Tongue (tissue), 1 donor: ENCODE measurements at regions not wholly inside any gene's neighbourhood (a gene's known extent, or its start where the extent isn't known, plus 50 kb on each side); places are given as distances from the start of the nearest gene placed in this dataset.
A peak's percentile ranks its signal among the peaks of the same experiment; 100 is the strongest.

Experiments
- DNase-seq: peaks from one replicate; pipeline ENCODE4 v3.0.0-alpha.2; 2015

DNA sequence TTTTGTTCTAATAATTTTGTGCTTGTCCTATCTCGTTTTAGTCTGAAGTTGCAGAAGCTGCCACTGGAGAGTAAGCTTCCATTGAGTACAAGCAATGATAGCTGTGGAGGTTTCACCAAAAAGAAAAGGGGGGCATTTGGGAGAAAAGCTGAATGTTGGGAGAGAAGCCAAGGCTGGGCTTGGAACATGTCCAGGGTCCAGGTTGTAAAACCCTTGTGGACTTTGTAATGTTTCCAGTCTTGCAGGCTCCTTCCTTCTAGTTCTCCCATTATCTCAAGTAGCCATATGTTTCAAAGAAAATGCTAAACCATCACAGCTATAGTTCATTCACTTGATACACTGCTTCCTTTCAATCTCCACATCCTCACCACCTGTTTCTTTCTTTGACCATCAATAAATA is 880.2 kb downstream of the NLGN4Y start:
- no peak for DNase-seq

GRCh38 chrY:15415165-15415564 is 890.8 kb downstream of the NLGN4Y start:
- DNase-seq: no peak

- no peak for DNase-seq
Measured at GRCh38 chrY:15418613-15419012, 894.3 kb downstream of the NLGN4Y start.

DNA sequence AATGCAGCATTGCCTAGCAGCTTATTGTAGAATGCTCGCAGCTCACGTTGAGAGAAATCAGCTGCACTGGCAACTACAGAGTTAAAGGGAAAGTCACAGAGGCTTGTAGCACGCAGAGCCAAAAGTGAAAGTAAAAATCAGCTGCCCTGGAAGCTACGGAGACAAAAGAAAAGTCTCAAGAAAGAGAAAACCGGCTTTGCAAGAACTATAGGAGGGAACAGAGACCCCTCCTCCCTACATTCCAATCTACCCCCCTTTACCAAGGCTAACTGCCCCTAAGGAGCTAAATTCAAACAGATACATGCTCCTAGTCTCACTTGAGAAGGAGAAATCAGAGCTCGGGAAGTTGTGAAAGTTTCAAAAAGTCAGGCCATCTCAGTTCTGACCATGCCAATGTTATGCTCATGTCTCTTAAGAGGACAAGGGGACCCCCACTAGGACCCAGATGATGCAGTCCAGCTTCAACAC is 900.4 kb downstream of the NLGN4Y start:
- peak; percentile 72 for DNase-seq

DNA sequence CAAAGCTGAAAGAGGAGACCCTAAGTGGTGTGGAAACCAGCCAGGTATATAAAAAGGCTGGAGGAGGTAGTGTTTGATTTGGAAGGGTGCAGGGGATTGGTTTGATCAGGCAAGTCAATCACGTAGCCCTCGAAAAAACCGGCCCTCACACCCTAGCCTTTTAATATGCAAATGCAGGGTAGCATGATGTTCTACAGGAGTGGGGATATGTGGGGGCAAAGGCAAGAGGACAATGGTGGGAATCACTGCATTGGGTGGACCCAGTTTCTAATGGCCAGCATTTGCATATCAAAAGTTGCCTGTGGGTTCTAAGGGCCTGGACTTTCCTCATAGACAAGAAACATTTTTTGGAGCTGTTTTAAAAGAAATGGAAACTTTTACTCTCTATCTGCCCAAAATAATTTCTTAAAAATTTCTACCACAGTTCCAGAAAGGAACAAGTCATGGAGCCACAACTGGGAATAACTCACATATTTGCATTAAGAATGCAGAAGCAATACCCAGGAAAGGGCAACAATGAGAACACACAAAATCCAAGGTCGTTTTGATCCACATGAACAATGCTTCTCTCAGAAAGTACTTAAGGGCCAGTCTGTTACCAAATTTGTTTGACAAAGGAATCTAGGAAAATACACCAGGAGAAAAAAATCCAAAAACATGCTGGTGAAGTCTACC is 915.8 kb downstream of the NLGN4Y start:
- no peak for DNase-seq

DNA sequence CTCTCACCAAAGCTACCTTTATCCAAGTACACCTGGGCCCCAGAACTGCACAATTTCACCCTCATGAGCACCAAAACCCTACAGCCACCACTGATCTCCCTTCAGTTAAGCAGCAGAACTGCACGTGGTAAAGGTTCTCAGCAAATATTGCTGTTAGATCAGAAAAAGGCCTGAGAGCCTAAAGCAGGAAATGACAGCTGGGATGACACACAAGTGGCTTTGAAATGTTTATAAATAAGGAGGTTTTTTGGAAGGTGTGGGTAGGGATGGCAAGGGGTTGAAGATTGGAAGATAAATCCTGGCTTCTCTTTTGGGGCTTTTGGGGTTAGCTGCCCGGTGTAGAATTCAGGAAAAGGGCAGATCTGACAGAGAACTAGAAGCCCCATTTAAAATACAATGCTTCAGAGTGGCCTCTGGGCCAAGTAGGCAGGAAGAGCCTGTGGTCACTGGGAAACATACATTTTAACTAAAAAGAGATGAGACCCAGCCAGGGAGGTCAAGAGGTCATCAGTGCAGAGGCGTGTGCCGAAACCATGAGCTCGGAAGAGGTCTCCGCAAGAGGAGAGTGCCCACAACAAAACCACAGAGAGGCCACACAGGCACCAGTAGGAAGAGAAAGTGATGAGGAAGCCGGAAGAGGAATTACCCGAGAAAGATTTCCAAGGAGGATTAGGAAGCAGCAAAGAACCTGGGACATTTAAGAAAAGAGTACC is 916.5 kb downstream of the NLGN4Y start:
- no peak for DNase-seq

- DNase-seq: no peak
Measured at GRCh38 chrY:15441878-15442277, 917.5 kb downstream of the NLGN4Y start.

DNA sequence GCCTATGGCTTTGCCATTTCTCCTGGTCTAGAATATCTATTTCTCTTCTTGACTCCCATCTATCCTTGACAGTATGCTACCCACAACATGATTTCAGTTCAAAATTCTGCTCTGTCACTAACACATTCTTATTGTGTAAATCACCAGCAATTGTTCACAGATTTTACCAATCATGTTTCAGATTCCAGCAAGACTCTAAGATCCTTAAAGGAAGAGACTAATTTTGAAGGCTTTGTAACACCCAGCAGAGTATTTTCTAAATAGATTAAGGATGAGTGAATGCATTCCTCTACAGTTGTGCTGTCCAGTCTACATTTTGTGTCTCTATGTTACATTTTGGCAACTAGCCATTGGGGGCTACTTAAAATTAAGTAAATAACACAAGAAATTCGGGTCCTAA is 921.5 kb downstream of the NLGN4Y start:
- DNase-seq: no peak

- no peak for DNase-seq
Measured at GRCh38 chrY:15446861-15447260, 922.5 kb downstream of the NLGN4Y start.

DNA sequence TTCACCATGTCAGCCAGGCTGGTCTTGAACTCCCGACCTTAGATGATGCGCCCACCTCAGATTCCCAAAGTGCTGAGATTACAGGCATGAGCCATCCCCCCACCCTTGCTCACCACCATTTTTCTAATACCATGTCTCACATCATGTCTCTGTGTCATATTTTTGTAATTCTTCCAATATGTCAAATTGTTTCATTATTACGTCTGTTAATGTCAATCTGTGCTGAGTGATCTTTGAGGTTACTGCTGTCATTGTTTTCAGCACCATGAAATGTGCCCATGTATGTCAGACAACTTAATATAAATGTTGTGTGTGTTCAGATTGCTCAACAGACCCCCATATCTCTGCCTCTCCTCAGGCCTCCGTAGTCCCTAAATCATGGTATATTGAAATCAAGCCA is 923.6 kb downstream of the NLGN4Y start:
- no peak for DNase-seq

DNA sequence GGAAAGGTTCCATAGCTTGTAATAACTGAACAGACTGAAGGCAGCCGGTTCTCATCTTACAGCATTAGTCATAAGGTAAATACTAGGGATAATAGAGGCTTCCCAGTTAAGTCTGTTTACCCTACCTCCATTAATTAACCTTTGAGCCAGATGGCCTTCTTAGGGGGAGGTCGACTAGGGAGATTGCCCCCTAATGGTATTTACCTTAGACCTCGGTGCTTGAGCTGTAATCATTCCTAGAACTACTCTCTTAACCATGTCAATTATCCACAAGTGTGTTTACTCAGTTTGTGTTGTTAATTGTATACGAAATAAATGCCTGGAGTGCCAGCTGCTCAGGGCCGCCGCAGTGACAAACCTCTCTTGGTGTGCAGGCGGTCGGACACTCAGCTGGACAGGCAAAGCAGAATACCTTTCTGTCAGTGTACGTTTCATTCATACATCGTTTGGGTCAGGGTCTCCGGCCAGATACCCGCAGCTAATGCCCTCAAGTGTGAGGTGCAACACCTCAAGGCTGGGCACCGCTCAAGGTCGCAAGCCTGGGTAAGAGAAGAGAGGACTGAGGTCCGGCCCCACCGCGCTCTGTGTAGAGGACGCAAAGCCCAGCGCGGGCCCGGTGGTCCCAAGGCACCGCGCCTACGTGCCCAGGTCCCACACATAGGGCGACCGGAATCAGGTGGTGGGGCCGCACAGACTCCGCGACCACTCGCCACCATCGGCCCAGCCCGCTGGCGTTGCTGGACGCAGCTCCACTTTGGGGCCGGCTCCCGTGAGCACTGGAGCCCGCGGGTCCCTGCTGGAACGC is 931.0 kb downstream of the NLGN4Y start:
- no peak for DNase-seq

DNA sequence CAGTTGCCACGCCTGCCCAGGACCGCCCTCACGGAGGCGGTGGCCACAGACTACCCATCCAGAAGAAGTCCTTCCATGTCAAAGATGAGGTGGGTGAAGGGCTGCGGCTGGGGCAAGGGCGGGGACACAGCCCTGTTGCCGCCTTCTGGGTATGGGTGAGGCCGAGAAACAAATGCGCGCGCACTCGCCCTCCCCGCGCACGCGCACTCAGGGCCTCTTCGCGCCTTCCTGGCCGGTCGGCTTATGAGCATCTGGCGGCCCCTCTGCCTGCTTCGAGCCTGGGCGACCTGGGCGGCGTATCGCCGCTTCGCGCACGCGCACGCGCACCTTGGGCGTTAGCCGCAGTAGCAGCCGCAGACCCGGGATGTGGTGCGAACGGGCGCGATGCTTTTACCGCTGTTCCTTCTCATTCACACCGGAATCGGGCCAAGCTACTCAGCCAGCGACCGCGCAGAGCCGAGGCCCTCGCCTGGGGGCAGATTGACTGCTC is 931.7 kb downstream of the NLGN4Y start:
- peak; percentile 82 for DNase-seq

DNA sequence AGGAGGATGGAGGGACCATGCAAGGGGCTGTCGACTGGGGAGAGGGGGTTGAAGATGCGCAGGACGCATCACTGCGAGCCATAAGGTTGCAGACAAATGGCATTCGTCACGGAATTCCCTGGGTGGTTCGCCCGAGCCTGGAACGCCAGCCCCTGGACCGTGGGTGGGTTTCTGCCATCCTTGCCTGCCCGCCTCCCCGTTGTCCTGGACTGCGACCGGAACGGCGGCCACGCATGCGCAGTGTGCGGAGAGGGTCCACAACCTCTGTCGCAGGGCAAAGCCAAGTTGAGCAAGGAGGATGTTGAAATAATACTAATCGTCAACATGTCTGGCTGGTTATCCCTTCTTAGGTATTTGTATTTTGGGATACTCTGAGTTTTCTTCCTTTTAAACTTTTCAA is 932.2 kb downstream of the NLGN4Y start:
- no peak for DNase-seq

- DNase-seq: no peak
Measured at GRCh38 chrY:15457682-15458081, 933.4 kb downstream of the NLGN4Y start.

- DNase-seq: no peak
Measured at GRCh38 chrY:15458426-15458825, 934.1 kb downstream of the NLGN4Y start.

GRCh38 chrY:15465880-15466279 is 941.6 kb downstream of the NLGN4Y start:
- no peak for DNase-seq

DNA sequence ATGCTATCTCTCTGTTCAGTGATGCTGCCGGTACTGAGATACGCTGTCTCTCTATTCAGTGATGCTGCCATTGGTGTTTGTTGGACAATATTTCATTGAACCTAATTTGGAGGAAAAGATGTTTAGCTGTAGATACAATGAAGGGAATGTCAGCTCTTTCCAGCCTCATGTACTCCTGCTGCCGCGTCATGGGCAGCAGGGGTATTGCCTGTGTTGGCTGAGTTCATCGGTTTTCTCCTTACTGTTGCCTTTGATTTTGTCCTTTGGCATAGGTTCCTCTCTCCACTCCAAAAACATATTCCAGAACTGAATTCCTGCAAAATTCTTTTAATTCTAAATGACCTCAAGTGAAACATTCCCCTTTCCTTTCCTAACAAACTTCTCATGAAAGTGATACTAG is 942.6 kb downstream of the NLGN4Y start:
- DNase-seq: no peak

DNA sequence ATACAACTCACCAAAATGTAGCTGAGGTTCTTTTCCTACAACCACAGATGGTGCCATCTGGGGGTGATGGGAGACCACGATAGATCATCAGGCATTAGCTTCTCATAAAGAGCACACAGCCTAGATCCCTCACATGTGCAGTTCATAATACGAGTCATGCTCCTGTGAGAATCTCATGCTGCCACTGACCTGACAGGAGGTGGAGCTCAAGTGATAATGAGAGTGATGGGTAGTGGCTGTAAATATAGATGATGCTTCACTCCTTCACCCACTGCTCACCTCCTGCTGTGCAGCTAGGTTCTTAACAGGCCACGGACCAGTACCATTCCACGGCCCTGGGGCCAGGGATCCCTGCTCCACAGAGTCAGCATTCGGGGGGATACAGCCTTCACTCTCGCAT is 943.8 kb downstream of the NLGN4Y start:
- no peak for DNase-seq

GRCh38 chrY:15471371-15471770 is 947.0 kb downstream of the NLGN4Y start:
- no peak for DNase-seq

- no peak for DNase-seq
Measured at GRCh38 chrY:15478348-15478963, 954.1 kb downstream of the NLGN4Y start.

DNA sequence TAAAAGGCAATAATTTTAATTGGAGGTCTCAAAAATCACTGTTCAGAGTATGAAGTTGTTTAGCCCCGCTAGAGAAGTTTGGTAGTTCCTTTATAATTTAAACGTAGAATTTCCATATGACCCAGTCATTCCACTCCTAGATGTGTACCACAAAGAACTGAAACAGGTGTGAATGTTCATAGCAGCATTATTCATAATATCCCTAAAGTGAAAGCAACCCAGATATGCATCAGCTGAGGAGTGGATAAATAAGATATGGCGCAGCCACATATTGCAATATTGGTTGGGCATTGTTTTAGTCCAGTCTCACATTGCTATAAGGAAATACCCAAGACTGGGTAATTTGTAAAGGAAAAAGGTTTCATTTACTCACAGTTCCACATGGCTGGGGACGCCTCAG is 976.2 kb downstream of the NLGN4Y start:
- DNase-seq: no peak

DNA sequence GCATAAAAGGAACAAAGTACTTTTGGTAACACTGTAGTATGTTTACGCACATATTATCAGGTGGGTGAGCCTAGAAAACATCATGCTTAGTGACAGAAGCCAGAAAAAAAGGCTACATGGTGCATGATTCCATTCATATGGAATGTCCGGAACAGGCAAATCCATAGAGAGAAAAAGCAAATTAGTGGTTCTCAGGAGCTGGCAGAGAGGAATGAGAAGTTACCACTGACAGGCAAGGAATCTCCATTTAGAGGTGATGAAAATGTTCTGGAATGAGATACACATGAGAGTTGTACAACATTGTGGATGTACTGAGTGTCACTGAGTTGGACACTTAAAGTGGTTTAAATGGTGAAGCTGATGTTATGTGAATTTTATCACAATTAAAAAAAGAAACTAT is 976.9 kb downstream of the NLGN4Y start:
- no peak for DNase-seq

- DNase-seq: no peak
Measured at GRCh38 chrY:15510288-15510687, 986.0 kb downstream of the NLGN4Y start.
